ENCODE measurements at regions not wholly inside any gene's neighbourhood (a gene's known extent, or its start where the extent isn't known, plus 50 kb on each side); places are given as distances from the start of the nearest gene placed in this dataset.

DNA sequence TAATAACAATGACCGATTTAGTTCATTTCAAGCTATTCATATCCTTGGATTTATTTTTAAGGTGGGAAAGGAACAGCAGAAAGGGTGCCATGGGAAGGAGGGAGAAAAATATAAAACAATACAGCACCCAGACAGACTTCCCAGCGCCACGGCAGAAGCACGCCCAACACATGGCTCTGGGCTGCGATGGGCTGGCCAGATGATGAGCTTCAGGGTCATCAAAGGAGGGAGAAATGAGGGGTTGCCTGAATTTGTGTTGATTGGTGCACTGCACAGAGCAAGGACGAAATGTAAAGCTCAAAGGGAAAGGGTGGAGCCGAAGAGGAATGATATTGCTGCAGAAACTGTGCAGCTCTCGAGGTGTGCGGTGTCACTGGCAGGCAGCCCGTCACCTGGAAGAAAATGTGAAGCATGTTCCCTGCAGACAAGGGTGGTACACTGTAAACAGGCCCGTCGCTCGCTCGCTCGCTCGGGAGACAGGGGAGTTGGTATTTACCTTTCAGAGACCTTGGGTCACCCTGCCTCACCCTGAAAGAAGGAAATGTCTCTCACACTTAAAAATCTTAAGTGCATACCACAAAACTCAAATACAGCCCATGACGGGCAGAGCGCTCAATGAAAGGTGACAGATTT, 195.5 kb upstream of the CTAGE1 start:
- no peaks in the 10 kb centered on the region for H3K36me3 ChIP-seq (replicated peaks)
- H3K4me3 ChIP-seq (ENCODE audit: low read depth, low read length): no peak overlapping the region
- H3K27me3 ChIP-seq (replicated peaks): no peaks in the 10 kb centered on the region
- H3K27ac ChIP-seq: no peak overlapping the region
- no peak for DNase-seq
- TF ChIP-seq, protein P1, sequence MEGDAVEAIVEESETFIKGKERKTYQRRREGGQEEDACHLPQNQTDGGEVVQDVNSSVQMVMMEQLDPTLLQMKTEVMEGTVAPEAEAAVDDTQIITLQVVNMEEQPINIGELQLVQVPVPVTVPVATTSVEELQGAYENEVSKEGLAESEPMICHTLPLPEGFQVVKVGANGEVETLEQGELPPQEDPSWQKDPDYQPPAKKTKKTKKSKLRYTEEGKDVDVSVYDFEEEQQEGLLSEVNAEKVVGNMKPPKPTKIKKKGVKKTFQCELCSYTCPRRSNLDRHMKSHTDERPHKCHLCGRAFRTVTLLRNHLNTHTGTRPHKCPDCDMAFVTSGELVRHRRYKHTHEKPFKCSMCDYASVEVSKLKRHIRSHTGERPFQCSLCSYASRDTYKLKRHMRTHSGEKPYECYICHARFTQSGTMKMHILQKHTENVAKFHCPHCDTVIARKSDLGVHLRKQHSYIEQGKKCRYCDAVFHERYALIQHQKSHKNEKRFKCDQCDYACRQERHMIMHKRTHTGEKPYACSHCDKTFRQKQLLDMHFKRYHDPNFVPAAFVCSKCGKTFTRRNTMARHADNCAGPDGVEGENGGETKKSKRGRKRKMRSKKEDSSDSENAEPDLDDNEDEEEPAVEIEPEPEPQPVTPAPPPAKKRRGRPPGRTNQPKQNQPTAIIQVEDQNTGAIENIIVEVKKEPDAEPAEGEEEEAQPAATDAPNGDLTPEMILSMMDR (IDR thresholded peaks at IDR 0.05; ENCODE audit: low read depth, low read length, missing control alignments): no peak
- in situ Hi-C loops (cut with HindIII; ENCODE audit: low pct_ligation_motif_present, low sequenced_read_pairs): no loop called here

DNA sequence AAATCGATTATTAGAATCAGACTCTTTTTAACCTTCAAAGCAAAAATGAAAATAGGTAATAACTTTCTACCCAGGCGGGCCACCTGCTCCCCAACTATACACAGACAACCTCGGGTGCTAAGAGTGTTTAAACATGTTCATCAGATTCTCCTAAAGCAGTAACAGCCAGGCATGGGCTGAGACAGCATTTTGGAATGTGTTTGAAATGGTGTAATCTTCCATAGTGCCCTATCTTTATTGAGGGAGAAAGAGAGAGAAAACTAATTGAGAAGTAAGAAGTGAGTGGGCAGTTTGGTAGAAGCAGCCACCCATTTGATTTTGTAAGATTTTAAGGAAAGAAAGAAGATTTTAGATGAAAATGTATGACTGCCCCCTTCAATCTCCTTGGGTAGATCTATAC, 196.1 kb upstream of the CTAGE1 start:
- in situ Hi-C loops (cut with HindIII; ENCODE audit: low pct_ligation_motif_present, low sequenced_read_pairs): no loop called here
- Histone ChIP-seq H3K4me3 (ENCODE audit: low read depth, low read length) (no peak overlapping the region), H3K27me3 (replicated peaks) (no peaks in the 10 kb centered on the region), H3K36me3 (replicated peaks) (no peaks in the 10 kb centered on the region), H3K27ac (no peak overlapping the region)
- no peak for DNase-seq
- TF ChIP-seq, protein P1 (IDR thresholded peaks at IDR 0.05; ENCODE audit: low read depth, low read length, missing control alignments): no peak

DNA sequence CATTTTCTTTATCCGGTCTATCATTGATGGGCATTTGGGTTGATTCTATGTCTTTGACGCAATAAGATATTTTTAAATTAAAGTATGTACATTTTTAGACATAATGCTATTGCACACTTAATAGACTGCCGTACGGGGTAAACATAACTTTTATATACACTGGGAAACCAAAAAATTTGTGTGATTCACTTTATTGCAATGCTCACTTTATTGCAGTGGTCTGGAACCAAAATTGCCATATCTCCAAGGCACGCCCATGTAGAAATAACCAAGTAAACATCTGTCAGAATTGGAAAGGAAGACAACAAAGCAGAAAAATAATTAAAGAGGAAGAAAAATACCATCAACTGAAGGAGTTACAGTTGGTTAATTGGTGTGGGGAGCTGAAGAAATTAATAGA, 205.8 kb upstream of the CTAGE1 start:
- no peak for DNase-seq
- TF ChIP-seq, protein P1 (IDR thresholded peaks at IDR 0.05; ENCODE audit: low read depth, low read length, missing control alignments): no peak
- in situ Hi-C loops (cut with HindIII; ENCODE audit: low pct_ligation_motif_present, low sequenced_read_pairs): no loop called here
- no peaks in the 10 kb centered on the region for H3K36me3 ChIP-seq (replicated peaks)
- no peak overlapping the region for H3K27ac ChIP-seq
- H3K4me3 ChIP-seq (ENCODE audit: low read depth, low read length): no peak overlapping the region
- H3K27me3 ChIP-seq (replicated peaks): no peaks in the 10 kb centered on the region

DNA sequence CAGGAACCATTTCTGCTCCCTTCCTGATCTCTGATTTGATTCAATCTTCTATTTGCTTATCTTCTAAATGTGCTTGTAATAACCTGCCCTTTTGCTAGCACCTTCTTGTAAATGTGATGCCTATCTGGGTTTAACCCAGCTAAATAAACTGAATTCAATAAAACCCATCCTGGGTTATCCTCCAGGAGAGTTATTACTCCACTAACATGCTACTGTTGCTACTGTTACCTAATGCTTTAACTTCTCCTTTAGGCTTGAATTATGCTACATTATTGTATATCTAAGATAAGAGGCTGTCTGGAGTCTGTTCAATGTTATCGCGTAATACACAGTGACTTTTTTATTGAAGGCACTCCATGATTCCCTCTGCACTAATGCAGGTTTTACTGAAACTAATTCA, 206.5 kb upstream of the CTAGE1 start:
- in situ Hi-C loops (cut with HindIII; ENCODE audit: low pct_ligation_motif_present, low sequenced_read_pairs): no loop called here
- Histone ChIP-seq H3K27ac (no peak overlapping the region), H3K4me3 (ENCODE audit: low read depth, low read length) (no peak overlapping the region), H3K27me3 (replicated peaks) (no peaks in the 10 kb centered on the region), H3K36me3 (replicated peaks) (no peaks in the 10 kb centered on the region)
- TF ChIP-seq, protein P1 (IDR thresholded peaks at IDR 0.05; ENCODE audit: low read depth, low read length, missing control alignments): no peak
- no peak for DNase-seq

DNA sequence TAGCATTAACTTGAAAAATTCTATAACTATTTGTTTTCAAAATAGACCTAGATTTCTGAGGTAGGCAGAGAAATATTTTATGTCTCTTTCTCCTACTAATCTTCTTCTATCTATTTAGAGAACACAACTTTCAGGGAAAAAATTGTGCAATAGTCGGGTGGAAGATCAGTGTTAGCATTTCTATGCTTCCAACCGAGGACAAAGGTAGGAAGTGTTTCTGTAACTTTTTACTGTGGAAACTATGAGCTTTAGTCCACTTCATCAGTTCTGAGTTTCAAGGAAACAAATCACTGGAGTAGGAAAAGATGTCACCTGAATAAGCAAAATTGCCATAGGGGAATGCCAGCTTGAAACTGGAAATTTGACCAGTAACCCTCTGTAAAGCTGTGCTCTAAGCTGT, 207.7 kb upstream of the CTAGE1 start:
- in situ Hi-C loops (cut with HindIII; ENCODE audit: low pct_ligation_motif_present, low sequenced_read_pairs): no loop called here
- no peak for DNase-seq
- no peak overlapping the region for H3K4me3 ChIP-seq (ENCODE audit: low read depth, low read length)
- H3K27me3 ChIP-seq (replicated peaks): no peaks in the 10 kb centered on the region
- H3K27ac ChIP-seq: no peak overlapping the region
- TF ChIP-seq, protein P1 (IDR thresholded peaks at IDR 0.05; ENCODE audit: low read depth, low read length, missing control alignments): no peak
- H3K36me3 ChIP-seq (replicated peaks): no peaks in the 10 kb centered on the region

DNA sequence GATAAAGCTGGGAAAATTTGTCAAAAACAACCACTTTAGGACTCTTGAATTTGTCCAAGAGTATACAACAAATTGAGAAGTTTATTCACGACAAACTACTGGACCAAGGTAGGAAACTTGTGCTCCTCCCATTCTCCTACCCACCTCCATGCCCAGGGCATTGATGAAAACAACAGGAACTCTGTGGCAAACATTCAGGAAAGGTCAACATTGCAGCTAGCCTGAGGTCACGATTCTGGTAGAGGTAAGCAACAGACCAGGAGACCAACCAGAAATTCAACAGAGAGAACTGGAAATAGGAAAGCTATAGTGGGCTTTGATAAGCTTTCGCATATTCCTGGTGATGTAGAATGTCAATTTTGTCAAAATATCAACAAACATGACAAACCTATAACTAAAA, 209.1 kb upstream of the CTAGE1 start:
- Histone ChIP-seq H3K4me3 (ENCODE audit: low read depth, low read length) (no peak overlapping the region), H3K36me3 (replicated peaks) (no peaks in the 10 kb centered on the region), H3K27ac (no peak overlapping the region), H3K27me3 (replicated peaks) (no peaks in the 10 kb centered on the region)
- in situ Hi-C loops (cut with HindIII; ENCODE audit: low pct_ligation_motif_present, low sequenced_read_pairs): no loop called here
- DNase-seq: no peak
- TF ChIP-seq, protein P1 (IDR thresholded peaks at IDR 0.05; ENCODE audit: low read depth, low read length, missing control alignments): no peak
